ENCODE measurements at regions not wholly inside any gene's neighbourhood (a gene's known extent, or its start where the extent isn't known, plus 50 kb on each side); places are given as distances from the start of the nearest gene placed in this dataset.

DNA sequence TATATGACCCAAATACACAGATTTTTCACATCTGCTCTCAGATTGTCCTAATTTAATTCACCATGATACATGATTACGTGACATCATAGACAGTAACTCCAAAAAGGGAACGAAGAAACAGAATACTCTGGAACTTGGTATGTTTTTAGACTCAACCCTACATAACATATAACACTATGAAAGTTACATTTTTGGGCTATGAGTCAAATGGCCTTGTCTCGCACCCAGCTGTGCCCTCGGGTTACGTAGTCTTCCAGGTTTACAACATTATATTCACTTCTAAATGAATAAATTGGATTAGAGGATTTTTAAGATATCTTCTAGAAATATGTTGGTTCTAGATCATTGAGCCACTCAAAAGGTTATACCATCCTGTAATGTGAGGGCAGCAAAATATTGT, 2089.6 kb upstream of the TENM3 start:
- Mint-ChIP-seq H3K4me3 (no peak overlapping the region), H3K9me3 (no peaks in the 10 kb centered on the region), H3K4me1 (no peaks in the 10 kb centered on the region), H3K27ac (no peak overlapping the region), H3K27me3 (ENCODE audit: low read depth) (no peaks in the 10 kb centered on the region), H3K36me3 (ENCODE audit: low read depth) (no peaks in the 10 kb centered on the region)
- TF ChIP-seq, protein P1, sequence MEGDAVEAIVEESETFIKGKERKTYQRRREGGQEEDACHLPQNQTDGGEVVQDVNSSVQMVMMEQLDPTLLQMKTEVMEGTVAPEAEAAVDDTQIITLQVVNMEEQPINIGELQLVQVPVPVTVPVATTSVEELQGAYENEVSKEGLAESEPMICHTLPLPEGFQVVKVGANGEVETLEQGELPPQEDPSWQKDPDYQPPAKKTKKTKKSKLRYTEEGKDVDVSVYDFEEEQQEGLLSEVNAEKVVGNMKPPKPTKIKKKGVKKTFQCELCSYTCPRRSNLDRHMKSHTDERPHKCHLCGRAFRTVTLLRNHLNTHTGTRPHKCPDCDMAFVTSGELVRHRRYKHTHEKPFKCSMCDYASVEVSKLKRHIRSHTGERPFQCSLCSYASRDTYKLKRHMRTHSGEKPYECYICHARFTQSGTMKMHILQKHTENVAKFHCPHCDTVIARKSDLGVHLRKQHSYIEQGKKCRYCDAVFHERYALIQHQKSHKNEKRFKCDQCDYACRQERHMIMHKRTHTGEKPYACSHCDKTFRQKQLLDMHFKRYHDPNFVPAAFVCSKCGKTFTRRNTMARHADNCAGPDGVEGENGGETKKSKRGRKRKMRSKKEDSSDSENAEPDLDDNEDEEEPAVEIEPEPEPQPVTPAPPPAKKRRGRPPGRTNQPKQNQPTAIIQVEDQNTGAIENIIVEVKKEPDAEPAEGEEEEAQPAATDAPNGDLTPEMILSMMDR (IDR thresholded peaks at IDR 0.05; ENCODE audit: unreplicated experiment in 3 of 3): no peak

DNA sequence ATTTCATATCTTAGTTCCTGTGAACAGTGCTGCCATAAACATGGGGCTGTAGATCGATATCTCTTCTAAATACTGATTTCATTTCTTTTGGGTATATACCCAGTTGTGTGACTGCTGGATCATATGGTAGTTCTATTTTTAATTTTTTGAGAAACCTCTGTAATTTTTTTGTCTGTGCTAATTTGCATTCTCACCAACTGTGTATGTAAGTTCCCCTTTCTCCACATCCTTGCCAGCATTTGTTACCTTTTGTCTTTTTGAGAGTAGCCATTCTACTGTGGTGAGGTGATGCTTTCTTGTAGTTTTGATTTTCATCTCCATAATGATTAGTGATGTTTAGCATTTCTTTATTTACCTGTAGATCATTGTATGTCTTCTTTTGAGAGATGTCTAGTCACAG, 2086.5 kb upstream of the TENM3 start:
- Mint-ChIP-seq H3K27me3 (ENCODE audit: low read depth) (no peaks in the 10 kb centered on the region), H3K9me3 (no peaks in the 10 kb centered on the region), H3K27ac (no peak overlapping the region), H3K4me3 (no peak overlapping the region), H3K4me1 (no peaks in the 10 kb centered on the region), H3K36me3 (ENCODE audit: low read depth) (no peaks in the 10 kb centered on the region)
- TF ChIP-seq, protein P1 (IDR thresholded peaks at IDR 0.05; ENCODE audit: unreplicated experiment in 3 of 3): no peak

DNA sequence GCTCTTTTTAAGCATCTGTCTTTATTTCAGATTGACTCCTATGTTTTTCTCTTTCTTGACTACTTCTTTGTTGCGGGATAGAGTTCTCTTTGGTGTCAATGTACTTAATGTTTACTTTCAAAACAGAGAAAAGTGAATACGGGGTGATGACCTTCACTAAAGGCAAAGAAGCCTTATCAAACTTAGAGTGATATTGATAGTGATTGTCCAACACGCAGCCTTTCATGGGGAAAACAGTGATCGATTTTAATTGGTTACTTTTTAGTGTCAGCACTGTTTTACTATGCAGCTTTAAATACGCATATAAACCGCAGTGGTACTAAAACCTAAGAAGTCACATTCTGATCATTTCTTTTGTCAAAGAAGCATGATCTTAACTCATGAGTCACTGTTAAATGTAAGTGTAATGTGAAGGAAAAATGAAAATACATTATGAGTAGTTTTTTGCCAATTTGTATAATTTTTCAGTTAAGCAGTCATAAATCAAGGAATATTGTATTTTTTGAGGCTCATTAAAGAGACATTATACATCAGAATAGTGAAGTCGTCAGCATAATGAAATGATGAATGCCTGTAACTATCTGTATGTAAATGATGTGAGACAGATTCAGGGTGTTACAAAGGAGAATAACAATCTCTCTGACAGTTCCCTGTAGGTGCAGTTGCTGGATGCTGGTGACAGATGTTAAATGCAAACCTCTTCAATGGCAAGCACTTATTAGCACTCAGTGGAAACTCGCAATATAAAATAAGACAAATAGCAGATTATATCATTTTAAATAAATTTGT, 2082.8 kb upstream of the TENM3 start:
- no peaks in the 10 kb centered on the region for H3K9me3 Mint-ChIP-seq

DNA sequence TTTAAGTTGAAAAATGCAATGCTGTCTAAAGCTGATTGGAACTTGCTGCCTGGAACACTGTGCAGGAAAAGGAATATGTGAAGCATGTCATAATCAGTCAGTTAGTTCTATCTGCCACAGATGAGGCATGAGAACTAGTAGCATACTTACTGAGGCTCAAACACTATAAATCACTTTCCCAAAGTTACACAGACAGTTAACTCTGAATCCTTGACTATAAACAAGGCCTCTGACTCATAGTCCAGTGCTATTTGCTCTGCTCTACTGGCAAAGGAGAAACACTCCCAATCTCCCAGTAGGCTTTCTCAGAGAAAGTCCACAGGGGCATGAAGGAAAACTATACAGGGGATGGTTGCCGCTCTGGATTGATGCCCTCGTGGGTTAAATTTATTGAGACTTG, 2078.4 kb upstream of the TENM3 start:
- H3K27ac Mint-ChIP-seq: peak overlapping the region in 1 of 3 experiments; percentile 40
- no peaks in the 10 kb centered on the region for H3K4me1 Mint-ChIP-seq
- no peak overlapping the region for H3K4me3 Mint-ChIP-seq
- TF ChIP-seq, protein P1 (IDR thresholded peaks at IDR 0.05; ENCODE audit: unreplicated experiment in 3 of 3): no peak
- no peaks in the 10 kb centered on the region for H3K9me3 Mint-ChIP-seq
- no peaks in the 10 kb centered on the region for H3K27me3 Mint-ChIP-seq (ENCODE audit: low read depth)
- H3K36me3 Mint-ChIP-seq (ENCODE audit: low read depth): no peaks in the 10 kb centered on the region

More for the DNA sequence above, 2082.8 kb upstream of the TENM3 start:
- Mint-ChIP-seq H3K27me3 (ENCODE audit: low read depth) (no peaks in the 10 kb centered on the region), H3K4me1 (no peaks in the 10 kb centered on the region), H3K4me3 (no peak overlapping the region), H3K36me3 (ENCODE audit: low read depth) (no peaks in the 10 kb centered on the region), H3K27ac (no peak overlapping the region)
- TF ChIP-seq, protein P1 (IDR thresholded peaks at IDR 0.05; ENCODE audit: unreplicated experiment in 3 of 3): no peak

DNA sequence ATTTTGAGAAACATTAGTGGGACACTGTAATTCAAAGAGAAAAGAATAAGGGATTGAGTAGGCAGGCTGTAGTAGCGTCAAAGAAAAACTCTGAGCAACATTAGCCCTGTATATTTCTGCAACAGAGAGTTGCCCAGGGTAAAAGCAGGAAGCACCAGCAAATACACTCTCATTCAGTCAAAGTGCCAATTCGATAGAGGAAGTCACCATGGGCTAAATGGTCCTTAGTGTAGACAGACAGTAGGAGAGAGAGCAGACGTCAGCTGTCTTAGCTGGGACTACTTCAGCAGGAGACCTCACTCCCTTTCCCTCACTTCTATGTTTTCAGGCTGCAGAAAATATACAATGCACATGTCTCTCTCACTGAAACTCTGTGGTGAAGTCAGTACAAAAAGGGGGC, 2073.8 kb upstream of the TENM3 start:
- H3K27me3 Mint-ChIP-seq (ENCODE audit: low read depth): no peaks in the 10 kb centered on the region
- TF ChIP-seq, protein P1 (IDR thresholded peaks at IDR 0.05; ENCODE audit: unreplicated experiment in 3 of 3): no peak
- no peaks in the 10 kb centered on the region for H3K4me1 Mint-ChIP-seq

DNA sequence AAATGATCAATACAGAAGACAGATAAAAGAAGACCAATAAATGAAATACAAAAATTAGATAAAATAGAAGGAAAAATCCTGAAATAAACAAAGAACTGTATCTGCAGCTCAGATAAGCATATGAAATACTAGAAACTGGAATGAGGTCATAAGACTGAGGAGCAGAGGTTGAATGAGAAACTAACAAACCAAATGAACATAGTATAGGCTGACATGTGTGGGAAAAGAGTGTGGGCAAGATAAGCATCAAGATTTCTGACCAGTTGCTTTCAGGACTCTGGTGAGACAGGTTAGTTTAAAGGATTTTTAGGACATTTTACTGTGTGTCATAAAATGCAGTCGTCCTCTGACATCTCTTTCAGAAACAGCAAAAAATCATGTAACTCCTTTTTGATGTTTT, 2073.2 kb upstream of the TENM3 start:
- TF ChIP-seq, protein P1 (IDR thresholded peaks at IDR 0.05; ENCODE audit: unreplicated experiment in 3 of 3): no peak
- H3K27me3 Mint-ChIP-seq (ENCODE audit: low read depth): no peaks in the 10 kb centered on the region
- no peak overlapping the region for H3K4me3 Mint-ChIP-seq
- no peaks in the 10 kb centered on the region for H3K9me3 Mint-ChIP-seq
- no peaks in the 10 kb centered on the region for H3K4me1 Mint-ChIP-seq
- H3K36me3 Mint-ChIP-seq (ENCODE audit: low read depth): no peaks in the 10 kb centered on the region
- H3K27ac Mint-ChIP-seq: no peak overlapping the region

More for the DNA sequence above, 2073.8 kb upstream of the TENM3 start:
- Mint-ChIP-seq H3K36me3 (ENCODE audit: low read depth) (no peaks in the 10 kb centered on the region), H3K4me3 (no peak overlapping the region), H3K27ac (no peak overlapping the region), H3K9me3 (no peaks in the 10 kb centered on the region)
